B cell (primary cell): ENCODE measurements at regions not wholly inside any gene's neighbourhood (a gene's known extent, or its start where the extent isn't known, plus 50 kb on each side); places are given as distances from the start of the nearest gene placed in this dataset.

ENCODE experiments used
- EZH2 ChIP-seq: IDR thresholded peaks from 2 replicates; pipeline ENCODE4 v1.6.1; 2012; ENCODE audit warnings: borderline replicate concordance, low read depth, mild to moderate bottlenecking, moderate library complexity, low read length; ENCODE audit not compliant: insufficient read depth, poor library complexity, severe bottlenecking
- TF ChIP-seq, protein P1 (sequence below): fragments of 200-600 bp; IDR thresholded peaks from one replicate; pipeline ENCODE4 v1.8.0; 2022; ENCODE audit warnings: antibody characterized with exemption, mild to moderate bottlenecking

DNA sequence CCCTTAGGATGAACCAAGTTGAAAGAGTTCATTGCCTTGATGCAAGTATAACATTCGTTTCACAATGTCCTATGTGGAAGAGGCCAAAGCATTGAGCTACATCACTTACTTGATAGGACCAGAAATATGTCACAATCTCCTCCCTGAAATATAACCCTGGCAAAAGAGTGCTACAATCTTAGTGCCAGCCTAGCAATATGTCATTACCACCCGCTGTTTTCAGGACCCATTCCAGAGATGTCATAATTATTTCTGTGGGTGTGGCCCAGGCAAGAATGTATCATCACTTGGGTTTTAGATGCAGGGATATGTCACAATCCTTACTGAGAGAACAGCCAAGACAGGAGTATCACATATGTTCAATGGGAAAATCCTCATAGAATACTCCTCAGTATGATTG is 915.0 kb upstream of the AMELY start:
- TF ChIP-seq, protein P1, sequence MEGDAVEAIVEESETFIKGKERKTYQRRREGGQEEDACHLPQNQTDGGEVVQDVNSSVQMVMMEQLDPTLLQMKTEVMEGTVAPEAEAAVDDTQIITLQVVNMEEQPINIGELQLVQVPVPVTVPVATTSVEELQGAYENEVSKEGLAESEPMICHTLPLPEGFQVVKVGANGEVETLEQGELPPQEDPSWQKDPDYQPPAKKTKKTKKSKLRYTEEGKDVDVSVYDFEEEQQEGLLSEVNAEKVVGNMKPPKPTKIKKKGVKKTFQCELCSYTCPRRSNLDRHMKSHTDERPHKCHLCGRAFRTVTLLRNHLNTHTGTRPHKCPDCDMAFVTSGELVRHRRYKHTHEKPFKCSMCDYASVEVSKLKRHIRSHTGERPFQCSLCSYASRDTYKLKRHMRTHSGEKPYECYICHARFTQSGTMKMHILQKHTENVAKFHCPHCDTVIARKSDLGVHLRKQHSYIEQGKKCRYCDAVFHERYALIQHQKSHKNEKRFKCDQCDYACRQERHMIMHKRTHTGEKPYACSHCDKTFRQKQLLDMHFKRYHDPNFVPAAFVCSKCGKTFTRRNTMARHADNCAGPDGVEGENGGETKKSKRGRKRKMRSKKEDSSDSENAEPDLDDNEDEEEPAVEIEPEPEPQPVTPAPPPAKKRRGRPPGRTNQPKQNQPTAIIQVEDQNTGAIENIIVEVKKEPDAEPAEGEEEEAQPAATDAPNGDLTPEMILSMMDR: no peak
- no peak for TF ChIP-seq EZH2
